Glomerular visceral epithelial cell (primary cell): ENCODE measurements at regions not wholly inside any gene's neighbourhood (a gene's known extent, or its start where the extent isn't known, plus 50 kb on each side); places are given as distances from the start of the nearest gene placed in this dataset.

Experiments
- DNase-seq: peaks from one replicate; pipeline ENCODE4 v3.0.0-alpha.2; 2016; ENCODE audit errors: extremely low spot score

DNA sequence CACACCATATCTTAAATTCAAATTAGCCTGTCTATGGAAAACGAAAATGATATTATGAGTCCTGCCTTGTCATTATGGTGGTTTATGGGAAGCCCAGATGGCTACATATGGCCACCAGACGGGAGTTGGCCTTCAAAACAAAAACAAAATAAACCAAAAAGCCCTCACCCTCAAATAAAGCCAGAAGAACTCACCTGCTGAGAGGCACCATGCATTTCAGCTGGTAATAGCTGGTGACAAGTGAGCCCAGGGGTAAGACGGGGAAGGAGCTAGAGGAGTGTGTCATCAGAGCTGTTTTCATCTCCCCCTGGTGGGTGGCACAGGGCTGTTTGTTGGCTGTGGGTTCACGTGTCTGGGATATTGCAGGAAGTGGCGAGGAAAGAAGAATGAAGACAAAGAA, 152.9 kb downstream of the EFNB2 start:
- DNase-seq, result no peak

DNA sequence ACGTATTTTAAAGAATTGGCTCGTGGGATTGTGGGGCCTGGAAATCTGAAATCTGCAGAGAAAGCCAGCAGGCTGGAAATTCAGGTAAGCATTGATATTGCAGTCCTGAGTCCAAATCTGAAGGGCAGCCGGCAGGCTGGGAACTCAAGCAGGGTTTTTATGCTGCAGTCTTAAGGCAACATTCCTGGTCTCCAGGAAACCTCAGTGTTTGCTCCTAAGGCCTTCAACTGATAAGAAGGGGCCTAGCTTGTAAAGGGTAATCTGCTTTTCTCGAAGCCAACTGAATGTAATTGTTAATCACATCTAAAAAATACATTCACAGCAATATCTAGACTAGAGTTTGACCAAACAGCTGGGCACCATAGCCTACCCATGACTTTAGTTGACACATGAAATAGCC, 154.4 kb downstream of the EFNB2 start:
- no peak for DNase-seq

DNA sequence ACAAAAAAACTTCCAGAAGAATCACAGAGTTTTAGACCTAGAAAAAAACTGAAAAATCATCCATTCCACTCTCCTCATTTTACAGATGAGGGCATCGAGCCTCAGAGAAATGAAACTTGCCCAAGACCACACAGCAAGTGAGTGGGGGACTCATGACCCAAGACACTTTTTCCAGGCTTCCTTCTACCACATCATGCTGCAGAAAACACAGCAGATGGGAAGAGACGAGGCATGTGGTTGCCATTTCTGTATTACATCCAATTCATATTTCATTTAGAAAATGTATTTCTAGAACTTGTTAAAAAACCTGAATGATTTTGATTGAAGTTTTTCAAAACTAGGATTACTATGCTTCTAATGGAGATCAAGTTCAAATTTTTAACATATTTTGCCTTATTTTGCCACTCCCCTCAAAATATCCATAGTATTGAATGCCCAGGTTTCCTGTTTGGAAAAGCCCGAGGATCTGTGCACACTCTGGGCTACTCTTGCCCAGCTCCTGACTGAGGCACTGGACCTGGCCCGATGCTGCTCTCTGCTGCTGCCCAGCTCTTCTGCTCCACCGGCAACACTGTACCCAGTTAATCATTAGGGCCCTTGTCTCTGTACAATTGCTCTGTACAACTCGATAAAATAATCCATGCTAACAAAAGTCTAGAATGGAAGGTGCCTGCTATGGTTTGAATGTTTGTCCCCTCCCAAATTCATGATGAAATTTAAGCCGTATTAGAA, 157.4 kb downstream of the EFNB2 start:
- peak; percentile 24 for DNase-seq

DNA sequence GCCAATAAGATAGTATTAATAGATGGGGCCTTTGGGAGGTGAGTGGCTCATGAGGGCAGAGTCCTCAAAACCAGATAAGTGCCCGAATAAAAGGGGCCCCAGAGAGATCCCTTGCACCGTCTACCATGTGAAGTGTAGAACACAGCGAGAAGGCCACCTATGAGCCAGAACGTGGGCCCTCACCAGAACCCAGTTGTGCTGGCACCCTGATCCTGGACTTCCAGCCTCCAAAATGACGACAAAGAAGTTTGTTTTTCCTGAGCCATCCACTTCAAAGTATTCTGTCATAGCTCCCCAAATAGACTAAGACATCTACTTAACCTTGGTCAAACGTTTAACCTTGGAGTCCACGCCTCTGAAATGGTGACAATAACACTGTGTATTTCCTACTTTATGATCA, 158.1 kb downstream of the EFNB2 start:
- DNase-seq, result no peak

DNA sequence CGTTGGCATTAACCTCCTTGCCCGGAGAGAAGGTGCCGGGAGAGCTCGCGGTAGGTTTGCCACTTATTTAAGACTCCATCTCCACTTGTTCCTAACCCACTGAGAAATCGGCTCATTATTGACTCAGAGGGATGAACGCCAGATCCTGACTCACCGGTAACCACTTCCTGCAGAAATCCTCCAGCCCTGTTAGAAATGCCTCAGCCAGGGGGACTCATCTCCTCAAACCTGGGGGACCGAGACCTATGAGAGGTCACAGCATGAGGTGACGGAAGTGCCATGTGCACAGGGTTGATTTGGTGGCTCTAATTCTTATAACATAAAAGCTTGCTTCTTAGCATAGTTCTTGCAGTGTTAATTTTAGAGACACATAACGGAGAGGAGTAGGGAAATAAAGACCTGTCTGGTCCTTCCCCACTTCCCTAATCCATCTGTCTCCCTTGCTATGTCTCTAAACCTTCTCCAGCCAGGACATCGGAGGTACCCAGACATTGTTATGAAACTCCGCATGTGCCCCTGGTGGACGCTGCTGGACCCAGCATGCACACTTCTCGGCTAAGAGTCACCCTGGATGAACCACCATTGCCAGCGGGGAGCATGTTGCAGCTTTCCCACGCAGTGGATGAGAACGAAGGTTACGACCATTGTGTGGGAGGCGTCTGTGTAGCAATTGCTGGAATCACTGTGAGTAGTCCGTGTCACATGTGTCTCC, 158.9 kb downstream of the EFNB2 start:
- DNase-seq, result peak; percentile 89

DNA sequence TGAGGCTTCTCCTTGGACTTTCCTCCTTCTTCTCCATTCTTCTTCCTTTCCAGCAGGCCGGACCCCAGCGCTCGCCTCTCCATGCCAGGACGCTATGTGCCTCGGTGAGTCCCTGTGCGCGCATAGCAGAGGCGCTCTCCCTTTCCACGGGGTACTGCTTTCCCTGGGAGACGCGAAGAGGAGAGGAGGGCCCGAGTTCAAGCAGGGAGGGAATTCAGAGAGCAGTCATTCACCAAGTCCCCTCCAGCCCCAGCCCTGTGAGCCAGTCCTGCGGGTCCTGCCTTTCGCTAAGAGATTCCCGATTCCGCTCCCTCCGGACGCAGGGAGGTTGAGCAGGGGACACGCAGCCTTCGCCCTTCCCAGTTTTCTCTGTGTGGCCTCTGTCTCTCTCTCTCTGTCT, 160.4 kb downstream of the EFNB2 start:
- DNase-seq, result no peak

DNA sequence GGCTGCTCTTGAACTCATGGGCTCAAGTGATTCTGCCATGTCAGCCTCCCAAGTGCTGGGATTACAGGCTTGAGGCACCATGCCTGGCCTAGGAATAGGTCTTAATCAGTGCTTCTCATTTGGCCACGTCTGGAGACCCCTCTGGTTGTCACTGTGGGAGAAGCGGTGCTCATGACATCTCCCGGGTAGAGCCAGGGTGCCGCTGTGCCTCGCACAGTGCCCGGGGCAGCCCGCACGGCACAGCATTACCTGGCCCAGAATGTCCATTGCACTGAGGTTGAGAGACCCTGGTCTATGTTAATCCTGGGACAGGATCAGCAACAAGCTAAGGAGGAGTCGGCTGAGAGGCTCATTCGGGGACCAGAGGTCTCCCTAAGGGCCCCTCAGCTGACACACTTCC, 160.8 kb downstream of the EFNB2 start:
- no peak for DNase-seq

DNA sequence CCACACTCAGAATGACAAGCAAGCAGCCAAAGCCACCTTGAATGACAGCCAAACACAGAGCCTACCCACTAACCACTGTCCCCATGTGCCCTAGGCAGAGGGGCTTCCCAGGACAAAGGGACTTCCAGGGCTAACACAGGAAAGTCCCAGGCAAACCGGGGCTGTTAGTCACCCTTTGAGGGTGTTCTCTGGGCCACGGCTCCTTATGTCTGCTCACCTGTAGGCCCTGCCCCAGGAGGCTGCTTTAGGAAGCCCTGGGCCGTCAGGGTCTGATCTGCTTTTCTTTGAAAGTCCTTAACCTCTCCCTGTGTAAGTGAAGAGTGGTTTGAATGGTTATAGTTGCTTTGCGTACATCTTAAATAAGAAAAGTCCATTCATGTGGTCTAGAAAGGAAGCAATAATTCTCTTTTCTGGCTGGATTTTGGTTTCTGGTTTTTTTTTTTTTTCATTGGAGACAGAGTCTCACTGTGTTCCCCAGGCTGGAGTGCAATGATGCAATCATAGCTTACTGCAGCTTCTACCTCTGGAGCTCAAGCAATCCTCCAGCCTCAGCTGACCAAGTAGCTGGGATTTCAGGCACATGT, 161.4 kb downstream of the EFNB2 start:
- DNase-seq, result peak; percentile 18

DNA sequence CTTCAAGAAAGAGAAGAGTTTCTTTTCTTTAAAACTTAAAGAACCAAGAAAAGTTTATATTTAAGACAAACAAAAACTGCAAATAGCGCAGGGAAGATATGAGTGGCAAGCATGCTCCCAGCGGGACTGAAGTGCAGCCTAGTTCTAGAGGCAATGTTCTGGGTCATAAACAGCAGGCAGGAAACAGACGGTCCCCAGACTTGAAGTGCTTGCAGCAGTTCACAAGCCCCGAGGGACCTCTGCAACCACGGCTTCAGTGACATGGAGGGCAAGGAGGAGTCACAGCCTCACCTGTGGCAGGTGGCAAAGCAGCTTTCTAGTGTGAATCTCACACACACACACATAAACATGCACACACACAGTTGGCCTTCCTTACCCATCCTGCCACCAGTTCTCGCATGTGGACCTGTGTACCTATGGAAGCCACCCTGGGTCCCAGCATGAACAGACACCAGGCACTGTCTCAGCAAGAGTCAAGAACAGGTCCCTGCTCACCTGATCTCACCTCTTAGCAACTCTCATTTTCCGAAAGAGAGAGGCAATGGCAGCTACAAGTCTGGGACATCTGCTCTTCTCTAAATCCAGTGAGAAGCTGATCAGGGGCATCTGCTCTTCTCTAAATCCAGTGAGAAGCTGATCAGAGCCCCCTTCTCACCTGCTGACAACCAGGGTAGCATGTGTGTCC, 162.0 kb downstream of the EFNB2 start:
- no peak for DNase-seq

DNA sequence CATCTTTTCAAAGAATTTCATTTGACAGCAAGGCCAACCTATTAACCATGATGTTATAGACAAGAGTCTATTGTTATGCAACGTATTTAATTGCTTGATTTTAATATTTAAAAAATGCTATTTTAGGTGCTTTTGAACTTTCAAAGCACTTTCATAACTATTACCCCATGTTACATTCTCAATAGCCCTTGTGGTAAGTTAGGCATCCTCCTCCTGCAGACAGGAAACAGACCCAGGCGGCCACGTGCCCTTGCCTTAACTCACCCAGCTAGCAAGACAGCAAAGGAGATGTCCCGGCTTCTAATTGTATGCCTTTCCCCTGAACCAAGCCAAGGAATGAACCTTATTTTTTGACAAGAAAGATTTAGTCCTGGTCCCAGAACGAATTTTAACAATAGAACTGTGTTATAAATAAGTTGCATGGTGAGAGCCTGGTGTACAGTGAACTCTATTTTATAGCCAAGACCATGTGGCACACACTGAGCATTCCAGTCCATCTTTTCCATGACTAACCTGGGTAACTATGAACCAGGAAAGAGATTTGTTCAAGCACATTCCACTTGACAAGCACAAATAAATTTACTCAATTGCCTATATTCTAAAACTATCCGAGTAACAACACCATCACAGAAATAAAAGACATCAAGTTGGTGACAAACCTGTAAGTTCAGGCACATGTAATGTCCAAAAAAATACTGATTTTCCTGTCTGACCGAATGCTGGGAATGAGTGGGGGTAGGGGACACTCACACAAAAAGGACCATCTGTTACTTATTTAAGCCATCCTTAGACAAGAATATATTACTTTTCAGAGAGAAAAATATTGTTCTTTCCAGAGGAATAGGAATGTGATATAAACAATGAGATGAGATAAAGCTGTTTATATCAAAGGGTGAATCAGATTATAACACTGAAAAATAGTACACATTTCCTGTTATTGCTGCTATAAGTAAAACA, 163.0 kb downstream of the EFNB2 start:
- no peak for DNase-seq

DNA sequence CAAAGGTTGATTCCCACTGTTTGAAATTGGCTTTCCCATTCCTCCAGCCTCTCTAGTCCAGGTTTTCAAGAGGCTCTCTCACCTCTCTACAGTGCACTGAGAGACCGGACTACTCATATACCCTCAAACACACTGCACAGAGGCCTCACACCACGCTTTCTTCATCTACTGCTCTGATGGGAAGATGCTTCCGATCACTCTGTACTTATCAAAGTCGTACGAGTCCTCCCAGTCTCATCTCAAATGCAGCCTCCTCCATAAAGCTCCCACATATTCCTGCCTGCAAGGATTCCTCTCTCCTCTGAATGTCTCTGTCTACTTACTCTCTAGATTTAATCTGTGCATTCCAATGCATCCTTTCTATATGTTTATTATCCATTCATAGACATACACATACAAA, 164.4 kb downstream of the EFNB2 start:
- no peak for DNase-seq

DNA sequence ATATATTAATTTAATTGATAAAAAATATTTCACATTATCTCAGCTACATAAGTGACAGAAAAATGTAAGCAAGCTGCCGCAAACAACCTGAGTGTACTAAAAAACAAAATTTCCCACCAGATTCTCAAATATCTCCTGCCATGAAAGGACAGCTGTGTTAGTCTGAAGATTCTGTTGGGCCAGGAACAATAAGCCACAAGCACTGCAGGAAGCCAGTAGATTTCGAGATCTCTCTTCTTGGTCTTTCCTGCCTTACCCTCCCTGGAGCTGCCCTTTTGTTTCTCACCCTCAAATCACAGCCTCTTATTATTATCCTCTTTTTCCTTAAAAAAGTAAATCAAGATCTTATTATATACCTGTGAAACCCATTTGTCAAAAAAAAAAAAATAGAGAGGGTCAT, 165.6 kb downstream of the EFNB2 start:
- DNase-seq, result no peak

DNA sequence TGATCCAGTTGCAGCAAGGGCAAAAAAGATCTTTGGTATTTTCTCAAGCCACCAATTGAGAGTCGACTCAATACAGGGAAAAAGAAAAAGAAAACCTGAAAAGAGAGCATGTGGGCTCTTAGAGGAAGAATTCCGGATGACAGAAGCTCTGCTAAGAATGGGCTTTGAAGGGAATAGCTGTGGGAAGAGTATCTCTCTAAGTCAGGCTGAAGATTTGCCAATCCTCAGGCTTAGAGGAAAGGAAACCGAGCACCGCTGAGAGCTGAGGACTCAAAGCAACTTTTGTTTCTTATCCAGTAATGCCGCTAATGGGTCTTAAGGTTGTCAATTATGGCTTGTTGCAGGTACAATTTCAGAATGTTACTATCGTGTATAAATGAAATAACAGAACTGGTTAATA, 166.4 kb downstream of the EFNB2 start:
- DNase-seq, result no peak

DNA sequence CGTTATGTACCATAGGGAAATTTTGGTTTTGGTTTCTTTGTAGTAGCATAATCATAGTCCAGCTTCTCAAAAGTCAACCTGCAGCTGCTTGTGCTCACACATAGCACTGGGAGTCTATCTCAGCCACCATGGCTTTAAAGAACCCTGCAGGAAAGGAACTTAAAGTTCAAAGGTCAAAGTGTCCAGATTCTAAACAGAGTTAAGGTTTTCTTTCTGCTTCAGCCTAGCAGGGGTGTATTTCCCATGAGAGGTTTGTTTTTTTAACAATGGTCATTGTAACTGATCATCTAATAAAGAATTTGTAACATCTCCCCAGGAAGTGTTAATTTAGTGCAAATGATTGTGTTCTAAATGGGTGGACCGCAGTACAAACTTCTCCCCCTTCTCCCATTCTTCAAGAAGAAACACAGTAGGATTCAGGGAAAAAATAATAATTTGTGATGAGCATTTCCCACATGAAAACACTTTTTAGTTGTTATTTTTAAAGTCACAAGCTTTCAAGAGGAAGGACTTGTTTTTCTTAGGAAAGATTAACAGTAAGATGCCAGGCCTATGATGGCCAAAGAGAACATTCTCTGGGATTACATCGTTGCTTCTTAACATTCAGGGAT, 168.0 kb downstream of the EFNB2 start:
- no peak for DNase-seq

DNA sequence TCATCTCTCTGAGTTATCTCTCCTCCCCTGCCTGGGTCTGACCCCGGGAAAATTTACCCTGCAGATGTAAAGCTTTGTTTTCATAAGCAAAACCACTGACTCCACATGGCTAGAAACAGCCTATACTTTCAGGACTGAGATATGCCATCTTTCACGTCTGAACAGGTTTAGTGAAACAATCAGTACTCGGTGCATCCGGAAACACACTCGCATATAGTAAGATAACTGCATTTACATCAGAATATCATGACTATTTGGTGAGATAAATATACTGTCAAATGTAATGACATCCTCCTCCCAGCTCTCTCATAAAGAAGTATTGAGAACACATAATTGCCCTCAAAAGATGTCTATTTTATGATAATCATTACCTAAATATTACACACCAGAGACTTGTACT, 172.8 kb downstream of the EFNB2 start:
- DNase-seq, result no peak

DNA sequence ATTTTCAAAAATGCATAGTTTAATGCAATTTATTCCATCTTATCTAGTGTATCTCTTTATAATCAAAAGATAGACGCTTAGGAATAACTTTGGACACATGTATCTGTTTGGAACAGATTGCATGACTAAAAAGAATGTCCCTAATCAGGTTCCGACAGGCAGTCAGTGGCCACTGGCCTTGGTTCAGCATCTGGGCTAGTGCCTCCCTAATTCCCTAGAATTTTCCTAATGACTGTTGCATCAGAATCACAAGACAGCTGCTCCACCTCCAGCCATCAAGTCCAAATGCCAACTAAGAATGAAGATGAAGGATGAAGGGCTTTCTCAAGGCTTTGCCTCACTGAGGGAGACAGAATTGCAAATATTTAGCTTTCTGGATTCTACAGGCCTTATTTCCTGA, 173.8 kb downstream of the EFNB2 start:
- DNase-seq, result no peak

DNA sequence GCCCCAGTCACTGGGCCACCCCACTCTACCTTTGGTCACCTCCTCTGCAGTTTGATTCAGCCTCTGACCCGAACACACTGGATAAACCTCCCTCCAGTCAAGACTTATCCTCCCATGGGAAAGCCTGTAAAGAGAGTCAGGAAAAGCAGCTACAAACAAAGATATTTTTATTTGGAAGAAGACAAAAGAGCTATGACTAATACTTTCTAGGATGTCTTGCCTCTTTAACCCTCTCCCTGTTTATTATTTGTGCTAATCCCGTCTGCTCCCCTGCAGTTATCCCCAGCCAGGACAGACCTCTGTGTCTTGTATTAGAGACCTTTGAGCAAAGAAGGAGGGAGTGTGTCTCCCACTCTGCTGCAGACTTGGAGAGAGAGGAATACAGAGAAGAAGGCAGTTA, 178.3 kb downstream of the EFNB2 start:
- no peak for DNase-seq

DNA sequence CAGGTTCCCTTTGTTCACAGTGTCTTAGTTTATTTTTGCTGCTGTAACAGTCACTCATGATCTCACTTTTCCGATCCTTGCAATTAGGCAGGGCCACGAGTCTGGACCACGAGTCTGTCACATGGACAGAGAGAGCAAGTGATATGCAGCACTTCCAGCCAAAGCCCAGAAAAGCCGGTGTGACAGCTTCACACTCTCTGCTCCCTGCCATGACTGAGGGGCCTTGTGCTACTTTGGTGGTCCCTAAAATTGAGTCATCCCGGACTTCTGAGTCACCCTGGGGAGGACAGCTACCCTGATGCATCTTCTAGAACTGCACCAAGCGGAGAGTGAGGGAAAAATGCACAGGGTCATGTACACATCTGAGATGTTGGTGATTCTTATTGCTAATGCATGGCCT, 179.6 kb downstream of the EFNB2 start:
- DNase-seq, result no peak

DNA sequence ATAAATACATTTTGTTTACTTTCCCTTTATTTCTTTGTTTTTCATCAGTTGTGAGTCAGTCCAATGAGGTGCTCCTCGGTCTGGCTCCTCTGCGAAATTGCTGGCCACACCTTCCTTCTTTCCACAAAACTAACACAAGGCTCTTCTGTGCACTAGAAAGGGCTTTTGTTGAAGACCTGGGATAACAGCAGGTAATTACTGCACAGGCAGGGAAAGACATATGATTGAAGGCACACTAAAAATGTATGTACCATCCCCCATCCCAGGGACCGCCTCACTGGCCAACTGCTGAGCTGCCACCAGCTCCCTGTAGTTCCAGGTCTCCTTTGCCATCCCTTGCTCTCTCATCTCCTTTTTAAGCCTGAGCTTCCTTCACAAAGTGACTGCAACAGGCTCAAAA, 180.5 kb downstream of the EFNB2 start:
- DNase-seq, result no peak

DNA sequence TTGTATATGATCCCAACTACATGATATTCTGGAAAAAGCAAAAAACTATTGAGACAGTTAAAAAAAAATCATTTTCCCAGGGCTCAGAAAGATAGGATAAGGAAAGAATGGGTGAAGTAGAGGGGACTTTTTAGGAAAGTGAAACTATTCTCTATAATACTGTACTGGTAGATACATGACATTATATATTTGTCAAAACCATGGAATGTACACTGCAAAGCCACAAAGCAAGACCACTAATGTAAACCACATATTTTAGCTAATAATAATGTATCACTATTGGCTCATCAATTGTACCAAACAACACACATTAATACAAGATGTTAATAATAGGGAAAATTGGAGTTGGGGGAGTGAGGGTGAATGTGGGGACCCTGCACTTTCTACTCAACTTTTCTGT, 182.6 kb downstream of the EFNB2 start:
- DNase-seq, result no peak

DNA sequence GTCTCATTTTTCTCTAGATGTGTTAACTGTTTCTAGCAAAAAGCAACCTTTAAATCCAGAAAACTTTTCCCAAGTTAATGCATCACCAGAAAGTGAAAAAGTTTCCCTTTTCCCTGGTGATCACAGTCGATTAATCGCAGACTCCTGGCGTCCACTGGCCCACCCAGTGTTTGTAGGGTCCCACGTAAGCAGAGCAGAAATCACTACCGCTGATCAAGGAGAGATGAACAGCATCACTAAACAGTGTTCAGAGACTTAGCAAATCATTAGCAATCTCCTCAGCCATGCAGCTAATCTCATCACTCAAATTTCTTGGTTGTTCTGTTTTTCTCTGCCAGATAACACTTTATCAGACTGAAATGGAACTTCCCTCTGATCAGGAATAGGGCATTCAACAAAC, 184.2 kb downstream of the EFNB2 start:
- no peak for DNase-seq
